Breast epithelium (tissue), 3 donors: ENCODE measurements at regions not wholly inside any gene's neighbourhood (a gene's known extent, or its start where the extent isn't known, plus 50 kb on each side); places are given as distances from the start of the nearest gene placed in this dataset.

ENCODE experiments used
- POLR2A ChIP-seq: fragments of 450-650 bp; IDR thresholded peaks from one replicate; pipeline ENCODE4 v1.6.1; 2016; ENCODE audit warnings: antibody characterized with exemption, mild to moderate bottlenecking, moderate library complexity
- POLR2AphosphoS5 ChIP-seq, 3 donors: sonication (generic); formaldehyde crosslinking; IDR thresholded peaks; one replicate each; pipeline ENCODE4 v1.6.1; 2017; ENCODE audit warnings: antibody characterized with exemption in 3 of 3
- TF ChIP-seq, protein P1 (sequence below), 3 donors: fragments of 450-650 bp; IDR thresholded peaks; one replicate each; pipeline ENCODE4 v1.5.1; 2016 to 2017; ENCODE audit warnings: antibody characterized with exemption in 3 of 3, mild to moderate bottlenecking in 3 of 3, moderate library complexity in 3 of 3

DNA sequence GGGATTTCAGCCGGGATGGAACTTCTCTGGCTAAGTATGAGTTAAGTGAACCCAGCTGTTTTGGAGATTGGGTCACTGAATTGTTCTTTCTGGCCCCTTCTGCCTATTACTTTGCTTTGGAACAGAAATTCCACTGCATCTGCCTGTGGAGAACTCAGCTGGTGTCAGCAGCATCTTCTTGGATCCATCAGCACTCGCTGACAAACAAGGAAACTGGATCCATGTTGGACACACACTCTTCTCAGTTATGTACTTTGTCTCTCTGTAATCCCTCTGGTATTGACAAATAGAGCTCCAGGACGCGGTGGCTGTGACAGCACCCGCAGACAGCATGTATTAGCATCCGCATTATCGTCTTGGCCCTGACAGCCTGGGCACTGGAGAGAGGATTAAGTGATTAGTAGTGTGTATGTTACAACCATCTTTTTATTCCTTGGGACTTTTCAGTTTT, 73.0 kb upstream of the BMPER start:
- TF ChIP-seq POLR2A: no peak
- TF ChIP-seq, protein P1, sequence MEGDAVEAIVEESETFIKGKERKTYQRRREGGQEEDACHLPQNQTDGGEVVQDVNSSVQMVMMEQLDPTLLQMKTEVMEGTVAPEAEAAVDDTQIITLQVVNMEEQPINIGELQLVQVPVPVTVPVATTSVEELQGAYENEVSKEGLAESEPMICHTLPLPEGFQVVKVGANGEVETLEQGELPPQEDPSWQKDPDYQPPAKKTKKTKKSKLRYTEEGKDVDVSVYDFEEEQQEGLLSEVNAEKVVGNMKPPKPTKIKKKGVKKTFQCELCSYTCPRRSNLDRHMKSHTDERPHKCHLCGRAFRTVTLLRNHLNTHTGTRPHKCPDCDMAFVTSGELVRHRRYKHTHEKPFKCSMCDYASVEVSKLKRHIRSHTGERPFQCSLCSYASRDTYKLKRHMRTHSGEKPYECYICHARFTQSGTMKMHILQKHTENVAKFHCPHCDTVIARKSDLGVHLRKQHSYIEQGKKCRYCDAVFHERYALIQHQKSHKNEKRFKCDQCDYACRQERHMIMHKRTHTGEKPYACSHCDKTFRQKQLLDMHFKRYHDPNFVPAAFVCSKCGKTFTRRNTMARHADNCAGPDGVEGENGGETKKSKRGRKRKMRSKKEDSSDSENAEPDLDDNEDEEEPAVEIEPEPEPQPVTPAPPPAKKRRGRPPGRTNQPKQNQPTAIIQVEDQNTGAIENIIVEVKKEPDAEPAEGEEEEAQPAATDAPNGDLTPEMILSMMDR (IDR thresholded peaks at IDR 0.05): no peak
- no peak for TF ChIP-seq POLR2AphosphoS5 (IDR thresholded peaks at IDR 0.05)
